Liver (tissue), 3 donors: ENCODE measurements at regions not wholly inside any gene's neighbourhood (a gene's known extent, or its start where the extent isn't known, plus 50 kb on each side); places are given as distances from the start of the nearest gene placed in this dataset.

ENCODE experiments used
- CTCF ChIP-seq: fragments of 150-350 bp; IDR thresholded peaks from 2 replicates; pipeline ENCODE4 v1.5.1; 2017; ENCODE audit warnings: improper control_type of control experiment, low read depth, low read length; ENCODE audit not compliant: missing input control
- GABPA ChIP-seq, 2 donors: IDR thresholded peaks in 1 of 2; conservative IDR thresholded peaks in 1 of 2; 2 replicates each; pipeline ENCODE4 v1.6.1; 2016; ENCODE audit warnings: antibody characterized with exemption in 2 of 2, mild to moderate bottlenecking in 1 of 2, moderate library complexity in 1 of 2
- HNF4G ChIP-seq: IDR thresholded peaks from 2 replicates; pipeline ENCODE4 v1.6.1; 2016; ENCODE audit warnings: antibody characterized with exemption
- JUND ChIP-seq, 2 donors: IDR thresholded peaks; 2 replicates each; pipeline ENCODE4 v1.6.1; 2016; ENCODE audit warnings: antibody characterized with exemption in 2 of 2
- MAX ChIP-seq: IDR thresholded peaks from 2 replicates; pipeline ENCODE4 v1.6.1; 2016; ENCODE audit warnings: antibody characterized with exemption
- RAD21 ChIP-seq, 2 donors: IDR thresholded peaks; 2 replicates each; pipeline ENCODE4 v1.6.1; 2016; ENCODE audit warnings: antibody characterized with exemption in 2 of 2, mild to moderate bottlenecking in 2 of 2
- YY1 ChIP-seq: IDR thresholded peaks from 2 replicates; pipeline ENCODE4 v1.6.1; 2016; ENCODE audit warnings: antibody characterized with exemption, mild to moderate bottlenecking
- TF ChIP-seq, protein P1 (sequence below): IDR thresholded peaks from 2 replicates; pipeline ENCODE4 v1.6.1; 2016; ENCODE audit warnings: antibody characterized with exemption
- TF ChIP-seq, protein P2 (sequence below): IDR thresholded peaks from 2 replicates; pipeline ENCODE4 v1.6.1; 2016; ENCODE audit warnings: antibody characterized with exemption
- donor health status: healthy.
- donor health status: healthy.

DNA sequence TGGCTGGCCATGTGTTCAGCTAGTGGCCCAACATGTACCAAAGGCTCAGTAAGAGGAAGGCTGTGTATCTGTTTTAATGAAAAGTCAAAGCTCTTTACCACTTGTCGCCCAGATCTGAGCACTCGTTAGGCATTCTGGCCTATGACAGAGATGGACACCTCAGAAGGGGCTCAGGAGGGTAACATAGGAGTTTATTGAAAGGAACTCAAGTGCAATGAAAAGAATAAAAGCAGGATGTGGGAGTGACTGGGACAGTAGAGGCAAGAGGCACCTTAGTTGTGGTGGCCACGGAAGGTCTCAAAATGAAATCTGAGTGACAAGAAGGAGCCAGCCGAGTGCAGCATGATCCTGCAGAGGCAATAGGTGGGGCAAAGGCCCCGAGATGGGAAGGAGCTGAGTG, 309.7 kb downstream of the MN1 start:
- TF ChIP-seq CTCF (no peak), GABPA (IDR thresholded peaks at IDR 0.05 in 1 of 2, conservative IDR thresholded peaks at IDR 0.05 in 1 of 2) (no peak), YY1 (no peak), RAD21 (IDR thresholded peaks at IDR 0.05) (no peak), HNF4G (no peak), JUND (IDR thresholded peaks at IDR 0.05) (no peak), MAX (no peak)
- TF ChIP-seq, protein P1, sequence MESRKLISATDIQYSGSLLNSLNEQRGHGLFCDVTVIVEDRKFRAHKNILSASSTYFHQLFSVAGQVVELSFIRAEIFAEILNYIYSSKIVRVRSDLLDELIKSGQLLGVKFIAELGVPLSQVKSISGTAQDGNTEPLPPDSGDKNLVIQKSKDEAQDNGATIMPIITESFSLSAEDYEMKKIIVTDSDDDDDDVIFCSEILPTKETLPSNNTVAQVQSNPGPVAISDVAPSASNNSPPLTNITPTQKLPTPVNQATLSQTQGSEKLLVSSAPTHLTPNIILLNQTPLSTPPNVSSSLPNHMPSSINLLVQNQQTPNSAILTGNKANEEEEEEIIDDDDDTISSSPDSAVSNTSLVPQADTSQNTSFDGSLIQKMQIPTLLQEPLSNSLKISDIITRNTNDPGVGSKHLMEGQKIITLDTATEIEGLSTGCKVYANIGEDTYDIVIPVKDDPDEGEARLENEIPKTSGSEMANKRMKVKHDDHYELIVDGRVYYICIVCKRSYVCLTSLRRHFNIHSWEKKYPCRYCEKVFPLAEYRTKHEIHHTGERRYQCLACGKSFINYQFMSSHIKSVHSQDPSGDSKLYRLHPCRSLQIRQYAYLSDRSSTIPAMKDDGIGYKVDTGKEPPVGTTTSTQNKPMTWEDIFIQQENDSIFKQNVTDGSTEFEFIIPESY = no peak
- TF ChIP-seq, protein P2, sequence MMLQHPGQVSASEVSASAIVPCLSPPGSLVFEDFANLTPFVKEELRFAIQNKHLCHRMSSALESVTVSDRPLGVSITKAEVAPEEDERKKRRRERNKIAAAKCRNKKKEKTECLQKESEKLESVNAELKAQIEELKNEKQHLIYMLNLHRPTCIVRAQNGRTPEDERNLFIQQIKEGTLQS = no peak
